MCF 10A (cell line): ENCODE measurements at regions not wholly inside any gene's neighbourhood (a gene's known extent, or its start where the extent isn't known, plus 50 kb on each side); places are given as distances from the start of the nearest gene placed in this dataset.

Source experiments
- BruUV-seq: library from RNA; stranded (reverse); fragments of 400-500 nt; replicated peaks from 2 replicates; lab custom pipeline; 2021; lab: Mats Ljungman, UMichigan
- CTCF ChIA-PET: fragments of 300-600 bp; sonication (Branson Sonifier 250); formaldehyde crosslinking; extraction: SDS; loops from one replicate; lab custom pipeline; 2021; ENCODE audit warnings: antibody characterized with exemption, inconsistent platforms; lab: Yijun Ruan, JAX
- POLR2A ChIA-PET: fragments of 300-600, 350-650 bp; sonication (Branson Sonifier 250); formaldehyde crosslinking; extraction: SDS; loops from one replicate; lab custom pipeline; 2020; ENCODE audit warnings: antibody characterized with exemption, inconsistent platforms; lab: Yijun Ruan, JAX
- DNase-seq: peaks from one replicate; pipeline ENCODE4 v3.0.0-alpha.2; 2018; ENCODE audit not compliant: unreplicated experiment
- H3K27ac Mint-ChIP-seq: one replicate; pipeline ENCODE4 v1.8.0; 2022; ENCODE audit warnings: mild to moderate bottlenecking, low read depth, mixed read lengths; ENCODE audit not compliant: unreplicated experiment
- H3K27me3 Mint-ChIP-seq: one replicate; pipeline ENCODE4 v1.8.0; 2022; ENCODE audit warnings: mixed read lengths; ENCODE audit not compliant: insufficient read depth, unreplicated experiment
- H3K36me3 Mint-ChIP-seq: one replicate; pipeline ENCODE4 v1.8.0; 2022; ENCODE audit warnings: mild to moderate bottlenecking, moderate library complexity, mixed read lengths; ENCODE audit not compliant: insufficient read depth, unreplicated experiment
- H3K4me1 Mint-ChIP-seq: one replicate; pipeline ENCODE4 v1.8.0; 2022; ENCODE audit warnings: mixed read lengths; ENCODE audit not compliant: insufficient read depth, unreplicated experiment
- H3K4me3 Mint-ChIP-seq: one replicate; pipeline ENCODE4 v1.8.0; 2022; ENCODE audit warnings: mild to moderate bottlenecking, moderate library complexity, mixed read lengths; ENCODE audit not compliant: unreplicated experiment
- H3K9me3 Mint-ChIP-seq: one replicate; pipeline ENCODE4 v1.8.0; 2022; ENCODE audit warnings: mixed read lengths; ENCODE audit not compliant: unreplicated experiment
- CTCF ChIP-seq: fragments of 200-600 bp; IDR thresholded peaks from one replicate; pipeline ENCODE4 v1.8.0; 2022; ENCODE audit warnings: antibody characterized with exemption, mild to moderate bottlenecking; ENCODE audit not compliant: unreplicated experiment
- intact Hi-C: fragments of 100-400 bp; cut with micrococcal nuclease; formaldehyde crosslinking; loops from 2 replicates; pipeline ENCODE4 v1.14.1; 2022

GRCh38 chr9:18331310-18331684 is 142.7 kb upstream of the ADAMTSL1 start:
- no peak for DNase-seq
- H3K9me3 Mint-ChIP-seq = no peaks in the 10 kb centered on the region
- POLR2A ChIA-PET = interaction anchor here (0.6 to 1.7 kb wide), 2 partner anchors 9 to 20 kb away, joined by 3 to 8 read pairs; no protein-coding TSS in a partner anchor
- H3K4me3 Mint-ChIP-seq = no peak overlapping the region
- peaks cover 5% of the 10 kb centered on the region for H3K4me1 Mint-ChIP-seq
- BruUV-seq = no TSS peak
- CTCF ChIA-PET = interaction anchor here (0.6 to 1.7 kb wide), 3 partner anchors 12 to 111 kb away, joined by 3 to 5 read pairs (median 3); no protein-coding TSS in a partner anchor
- no peaks in the 10 kb centered on the region for H3K36me3 Mint-ChIP-seq
- H3K27me3 Mint-ChIP-seq = no peaks in the 10 kb centered on the region
- no peak overlapping the region for H3K27ac Mint-ChIP-seq
- no peak for TF ChIP-seq CTCF
- intact Hi-C loops = no loop called here

GRCh38 chr9:18331808-18332209 is 142.1 kb upstream of the ADAMTSL1 start:
- Mint-ChIP-seq H3K36me3 (no peaks in the 10 kb centered on the region), H3K27me3 (no peaks in the 10 kb centered on the region), H3K27ac (no peak overlapping the region), H3K4me1 (peaks cover 5% of the 10 kb centered on the region), H3K9me3 (no peaks in the 10 kb centered on the region), H3K4me3 (no peak overlapping the region)
- POLR2A ChIA-PET = interaction anchor here (0.6 to 1.7 kb wide), 2 partner anchors 9 to 19 kb away, joined by 3 to 8 read pairs; no protein-coding TSS in a partner anchor
- intact Hi-C loops = no loop called here
- TF ChIP-seq CTCF = no peak
- CTCF ChIA-PET = interaction anchor here (0.6 to 1.7 kb wide), 3 partner anchors 13 to 111 kb away, joined by 3 to 5 read pairs (median 3); no protein-coding TSS in a partner anchor
- peak; percentile 18 for DNase-seq
- no TSS peak for BruUV-seq

- Mint-ChIP-seq H3K27me3 (no peaks in the 10 kb centered on the region), H3K36me3 (no peaks in the 10 kb centered on the region), H3K27ac (no peak overlapping the region), H3K4me1 (peaks cover 5% of the 10 kb centered on the region), H3K4me3 (no peak overlapping the region), H3K9me3 (no peaks in the 10 kb centered on the region)
- no peak for DNase-seq
- ChIA-PET POLR2A (no interaction called here), CTCF (interaction anchor here (1.7 kb wide), 1 partner anchor 14 kb away, joined by 3 read pairs; no protein-coding TSS in a partner anchor)
- BruUV-seq = no TSS peak
- intact Hi-C loops = no loop called here
- no peak for TF ChIP-seq CTCF
Measured at GRCh38 chr9:18333157-18333556, 140.8 kb upstream of the ADAMTSL1 start.

- intact Hi-C loops = no loop called here
- H3K36me3 Mint-ChIP-seq = no peaks in the 10 kb centered on the region
- H3K9me3 Mint-ChIP-seq = peaks cover 14% of the 10 kb centered on the region
- no peaks in the 10 kb centered on the region for H3K27me3 Mint-ChIP-seq
- POLR2A ChIA-PET = interaction anchor here (0.5 to 0.6 kb wide), 2 partner anchors 16 to 68 kb away, joined by 3 to 5 read pairs; no protein-coding TSS in a partner anchor
- CTCF ChIA-PET = interaction anchor here (0.6 to 0.8 kb wide), 3 partner anchors 38 to 649 kb away, joined by 3 read pairs; no protein-coding TSS in a partner anchor
- DNase-seq = no peak
- H3K4me3 Mint-ChIP-seq = no peak overlapping the region
- TF ChIP-seq CTCF = no peak
- peaks cover 2% of the 10 kb centered on the region for H3K4me1 Mint-ChIP-seq
- H3K27ac Mint-ChIP-seq = no peak overlapping the region
- BruUV-seq = no TSS peak
Measured at GRCh38 chr9:18335825-18336224, 138.1 kb upstream of the ADAMTSL1 start.
